NCI-H345 treated with DMSO at 0.1 percent for 48 hours (cell line): ENCODE measurements at regions not wholly inside any gene's neighbourhood (a gene's known extent, or its start where the extent isn't known, plus 50 kb on each side); places are given as distances from the start of the nearest gene placed in this dataset.

Experiments
- DNase-seq: peaks from one replicate; lab custom pipeline; 2025; ENCODE audit not compliant: unreplicated experiment; lab: John Stamatoyannopoulos, UW

GRCh38 chr5:56595566-56595965, 219.8 kb upstream of the MAP3K1 start:
- DNase-seq = no peak

GRCh38 chr5:56594792-56595191, 220.6 kb upstream of the MAP3K1 start:
- no peak for DNase-seq

GRCh38 chr5:56591081-56591480, 224.3 kb upstream of the MAP3K1 start:
- DNase-seq = no peak

GRCh38 chr5:56589481-56589860, 225.9 kb upstream of the MAP3K1 start:
- no peak for DNase-seq

GRCh38 chr5:56588636-56589480, 226.5 kb upstream of the MAP3K1 start:
- DNase-seq = no peak

- DNase-seq = no peak
Observed at GRCh38 chr5:56588131-56588487, 227.2 kb upstream of the MAP3K1 start.

- DNase-seq = no peak
Observed at GRCh38 chr5:56587381-56588130, 227.8 kb upstream of the MAP3K1 start.

GRCh38 chr5:56585999-56586691, 229.2 kb upstream of the MAP3K1 start:
- DNase-seq = no peak

- no peak for DNase-seq
Observed at GRCh38 chr5:56585461-56585860, 229.9 kb upstream of the MAP3K1 start.

GRCh38 chr5:56581426-56581825, 233.9 kb upstream of the MAP3K1 start:
- DNase-seq = no peak

- no peak for DNase-seq
Observed at GRCh38 chr5:56580864-56581263, 234.5 kb upstream of the MAP3K1 start.

- DNase-seq = no peak
Observed at GRCh38 chr5:56575821-56576220, 239.5 kb upstream of the MAP3K1 start.

GRCh38 chr5:56574778-56575177, 240.6 kb upstream of the MAP3K1 start:
- DNase-seq = no peak

- no peak for DNase-seq
Observed at GRCh38 chr5:56569566-56569965, 245.8 kb upstream of the MAP3K1 start.

GRCh38 chr5:56569076-56569475, 246.3 kb upstream of the MAP3K1 start:
- DNase-seq = no peak

- no peak for DNase-seq
Observed at GRCh38 chr5:56567278-56567677, 248.1 kb upstream of the MAP3K1 start.

GRCh38 chr5:56566374-56567249, 248.7 kb upstream of the MAP3K1 start:
- DNase-seq = no peak

- DNase-seq = no peak
Observed at GRCh38 chr5:56565644-56566043, 249.7 kb upstream of the MAP3K1 start.

- no peak for DNase-seq
Observed at GRCh38 chr5:56565283-56565615, 250.1 kb upstream of the MAP3K1 start.

GRCh38 chr5:56564541-56565282, 250.6 kb upstream of the MAP3K1 start:
- no peak for DNase-seq
